H1 (cell line): ENCODE measurements at regions not wholly inside any gene's neighbourhood (a gene's known extent, or its start where the extent isn't known, plus 50 kb on each side); places are given as distances from the start of the nearest gene placed in this dataset.

Experiments used
- BRCA1 ChIP-seq: IDR thresholded peaks from 2 replicates; pipeline ENCODE4 v1.6.1; 2012; ENCODE audit warnings: low read depth, low read length, improper control_type of control experiment
- HDAC2 ChIP-seq, 2 experiments: fragments of 300-600 bp in 1 of 2; sonication (generic) in 1 of 2; IDR thresholded peaks; 2 replicates each; pipeline ENCODE4 v1.6.1; 2011 to 2012; ENCODE audit warnings: low read depth in 2 of 2, low read length in 2 of 2, mild to moderate bottlenecking in 2 of 2, moderate library complexity in 2 of 2, borderline replicate concordance in 1 of 2, inconsistent platforms in 1 of 2
- HDAC6 ChIP-seq: IDR thresholded peaks from one replicate; pipeline ENCODE4 v1.7.1; 2012; ENCODE audit warnings: low read depth, mild to moderate bottlenecking, inconsistent platforms, low read length, moderate library complexity
- TF ChIP-seq, protein P1 (sequence below): fragments of 300-600 bp; sonication (generic); IDR thresholded peaks from 2 replicates; pipeline ENCODE4 v1.7.1; 2012; ENCODE audit warnings: low read length, moderate library complexity, mild to moderate bottlenecking, inconsistent platforms; ENCODE audit not compliant: insufficient replicate concordance

DNA sequence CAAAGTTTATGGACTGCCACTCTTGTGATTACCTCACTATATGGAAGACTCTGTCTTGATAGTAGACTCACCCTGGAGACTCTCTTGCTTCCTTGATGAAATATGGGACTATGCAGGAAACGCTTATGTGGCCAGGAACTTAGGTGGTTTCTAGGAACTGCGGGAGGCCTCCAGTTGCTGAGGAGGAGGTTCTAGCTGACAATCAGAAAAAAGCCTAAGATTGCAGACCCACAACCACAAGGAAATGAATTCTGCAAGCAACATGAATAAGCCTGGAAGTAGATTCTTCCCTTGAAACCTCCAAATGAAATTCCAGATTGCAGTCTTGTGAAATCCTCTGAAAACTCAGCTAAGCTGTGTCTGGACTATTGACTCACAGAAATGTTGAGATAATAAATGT, 88.9 kb upstream of the COL11A1 start (continued):
- TF ChIP-seq, protein P1, sequence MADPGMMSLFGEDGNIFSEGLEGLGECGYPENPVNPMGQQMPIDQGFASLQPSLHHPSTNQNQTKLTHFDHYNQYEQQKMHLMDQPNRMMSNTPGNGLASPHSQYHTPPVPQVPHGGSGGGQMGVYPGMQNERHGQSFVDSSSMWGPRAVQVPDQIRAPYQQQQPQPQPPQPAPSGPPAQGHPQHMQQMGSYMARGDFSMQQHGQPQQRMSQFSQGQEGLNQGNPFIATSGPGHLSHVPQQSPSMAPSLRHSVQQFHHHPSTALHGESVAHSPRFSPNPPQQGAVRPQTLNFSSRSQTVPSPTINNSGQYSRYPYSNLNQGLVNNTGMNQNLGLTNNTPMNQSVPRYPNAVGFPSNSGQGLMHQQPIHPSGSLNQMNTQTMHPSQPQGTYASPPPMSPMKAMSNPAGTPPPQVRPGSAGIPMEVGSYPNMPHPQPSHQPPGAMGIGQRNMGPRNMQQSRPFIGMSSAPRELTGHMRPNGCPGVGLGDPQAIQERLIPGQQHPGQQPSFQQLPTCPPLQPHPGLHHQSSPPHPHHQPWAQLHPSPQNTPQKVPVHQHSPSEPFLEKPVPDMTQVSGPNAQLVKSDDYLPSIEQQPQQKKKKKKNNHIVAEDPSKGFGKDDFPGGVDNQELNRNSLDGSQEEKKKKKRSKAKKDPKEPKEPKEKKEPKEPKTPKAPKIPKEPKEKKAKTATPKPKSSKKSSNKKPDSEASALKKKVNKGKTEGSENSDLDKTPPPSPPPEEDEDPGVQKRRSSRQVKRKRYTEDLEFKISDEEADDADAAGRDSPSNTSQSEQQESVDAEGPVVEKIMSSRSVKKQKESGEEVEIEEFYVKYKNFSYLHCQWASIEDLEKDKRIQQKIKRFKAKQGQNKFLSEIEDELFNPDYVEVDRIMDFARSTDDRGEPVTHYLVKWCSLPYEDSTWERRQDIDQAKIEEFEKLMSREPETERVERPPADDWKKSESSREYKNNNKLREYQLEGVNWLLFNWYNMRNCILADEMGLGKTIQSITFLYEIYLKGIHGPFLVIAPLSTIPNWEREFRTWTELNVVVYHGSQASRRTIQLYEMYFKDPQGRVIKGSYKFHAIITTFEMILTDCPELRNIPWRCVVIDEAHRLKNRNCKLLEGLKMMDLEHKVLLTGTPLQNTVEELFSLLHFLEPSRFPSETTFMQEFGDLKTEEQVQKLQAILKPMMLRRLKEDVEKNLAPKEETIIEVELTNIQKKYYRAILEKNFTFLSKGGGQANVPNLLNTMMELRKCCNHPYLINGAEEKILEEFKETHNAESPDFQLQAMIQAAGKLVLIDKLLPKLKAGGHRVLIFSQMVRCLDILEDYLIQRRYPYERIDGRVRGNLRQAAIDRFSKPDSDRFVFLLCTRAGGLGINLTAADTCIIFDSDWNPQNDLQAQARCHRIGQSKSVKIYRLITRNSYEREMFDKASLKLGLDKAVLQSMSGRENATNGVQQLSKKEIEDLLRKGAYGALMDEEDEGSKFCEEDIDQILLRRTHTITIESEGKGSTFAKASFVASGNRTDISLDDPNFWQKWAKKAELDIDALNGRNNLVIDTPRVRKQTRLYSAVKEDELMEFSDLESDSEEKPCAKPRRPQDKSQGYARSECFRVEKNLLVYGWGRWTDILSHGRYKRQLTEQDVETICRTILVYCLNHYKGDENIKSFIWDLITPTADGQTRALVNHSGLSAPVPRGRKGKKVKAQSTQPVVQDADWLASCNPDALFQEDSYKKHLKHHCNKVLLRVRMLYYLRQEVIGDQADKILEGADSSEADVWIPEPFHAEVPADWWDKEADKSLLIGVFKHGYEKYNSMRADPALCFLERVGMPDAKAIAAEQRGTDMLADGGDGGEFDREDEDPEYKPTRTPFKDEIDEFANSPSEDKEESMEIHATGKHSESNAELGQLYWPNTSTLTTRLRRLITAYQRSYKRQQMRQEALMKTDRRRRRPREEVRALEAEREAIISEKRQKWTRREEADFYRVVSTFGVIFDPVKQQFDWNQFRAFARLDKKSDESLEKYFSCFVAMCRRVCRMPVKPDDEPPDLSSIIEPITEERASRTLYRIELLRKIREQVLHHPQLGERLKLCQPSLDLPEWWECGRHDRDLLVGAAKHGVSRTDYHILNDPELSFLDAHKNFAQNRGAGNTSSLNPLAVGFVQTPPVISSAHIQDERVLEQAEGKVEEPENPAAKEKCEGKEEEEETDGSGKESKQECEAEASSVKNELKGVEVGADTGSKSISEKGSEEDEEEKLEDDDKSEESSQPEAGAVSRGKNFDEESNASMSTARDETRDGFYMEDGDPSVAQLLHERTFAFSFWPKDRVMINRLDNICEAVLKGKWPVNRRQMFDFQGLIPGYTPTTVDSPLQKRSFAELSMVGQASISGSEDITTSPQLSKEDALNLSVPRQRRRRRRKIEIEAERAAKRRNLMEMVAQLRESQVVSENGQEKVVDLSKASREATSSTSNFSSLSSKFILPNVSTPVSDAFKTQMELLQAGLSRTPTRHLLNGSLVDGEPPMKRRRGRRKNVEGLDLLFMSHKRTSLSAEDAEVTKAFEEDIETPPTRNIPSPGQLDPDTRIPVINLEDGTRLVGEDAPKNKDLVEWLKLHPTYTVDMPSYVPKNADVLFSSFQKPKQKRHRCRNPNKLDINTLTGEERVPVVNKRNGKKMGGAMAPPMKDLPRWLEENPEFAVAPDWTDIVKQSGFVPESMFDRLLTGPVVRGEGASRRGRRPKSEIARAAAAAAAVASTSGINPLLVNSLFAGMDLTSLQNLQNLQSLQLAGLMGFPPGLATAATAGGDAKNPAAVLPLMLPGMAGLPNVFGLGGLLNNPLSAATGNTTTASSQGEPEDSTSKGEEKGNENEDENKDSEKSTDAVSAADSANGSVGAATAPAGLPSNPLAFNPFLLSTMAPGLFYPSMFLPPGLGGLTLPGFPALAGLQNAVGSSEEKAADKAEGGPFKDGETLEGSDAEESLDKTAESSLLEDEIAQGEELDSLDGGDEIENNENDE, result no peak
- TF ChIP-seq HDAC6, result no peak
- no peak for TF ChIP-seq BRCA1
- TF ChIP-seq HDAC2 (IDR thresholded peaks at IDR 0.05; ENCODE audit: borderline replicate concordance in 1 of 2, low read depth in 2 of 2, low read length in 2 of 2), result no peak
